HFFc6 (cell line): ENCODE measurements at regions not wholly inside any gene's neighbourhood (a gene's known extent, or its start where the extent isn't known, plus 50 kb on each side); places are given as distances from the start of the nearest gene placed in this dataset.

Experiments used
- DNase-seq: peaks from one replicate; pipeline ENCODE4 v3.0.0-alpha.2; 2018
- H3K27ac Mint-ChIP-seq: 2 replicates; pipeline ENCODE4 v1.8.0; 2020; ENCODE audit warnings: mild to moderate bottlenecking, mixed read lengths
- H3K27me3 Mint-ChIP-seq: 2 replicates; pipeline ENCODE4 v1.8.0; 2021; ENCODE audit warnings: mild to moderate bottlenecking, moderate library complexity, mixed read lengths; ENCODE audit not compliant: insufficient read depth
- H3K36me3 Mint-ChIP-seq: 2 replicates; pipeline ENCODE4 v1.8.0; 2021; ENCODE audit warnings: low read depth, mixed read lengths
- H3K4me1 Mint-ChIP-seq: 2 replicates; pipeline ENCODE4 v1.8.0; 2020; ENCODE audit warnings: low read depth, mixed read lengths
- H3K4me3 Mint-ChIP-seq: 2 replicates; pipeline ENCODE4 v1.8.0; 2020; ENCODE audit warnings: mild to moderate bottlenecking, moderate library complexity, mixed read lengths
- H3K9me3 Mint-ChIP-seq: 2 replicates; pipeline ENCODE4 v1.8.0; 2020; ENCODE audit warnings: mild to moderate bottlenecking, mixed read lengths
- CTCF ChIP-seq: fragments of 200-600 bp; sonication (generic); IDR thresholded peaks from 2 replicates; pipeline ENCODE4 v1.5.0; 2021; ENCODE audit warnings: antibody characterized with exemption, mild to moderate bottlenecking

DNA sequence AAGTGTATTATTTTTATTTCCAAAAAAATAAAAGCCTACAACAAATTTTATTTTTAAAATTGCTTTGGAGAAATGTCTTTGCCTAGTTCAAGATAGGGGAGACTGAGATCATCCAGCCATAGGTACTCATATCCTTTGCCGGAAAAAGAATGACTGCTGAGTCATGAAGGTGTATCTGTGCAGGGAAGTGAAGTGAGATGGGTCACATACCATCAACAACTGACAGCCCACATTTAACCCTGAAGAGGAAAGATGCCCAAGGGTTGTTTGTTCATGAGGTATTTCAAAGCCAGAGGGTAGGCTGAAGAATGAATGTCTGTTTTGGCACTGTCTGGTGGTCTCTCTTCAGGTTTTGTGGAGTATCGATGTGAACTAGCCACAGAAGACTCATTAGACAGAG lies 106.7 kb upstream of the TTC29 start:
- Mint-ChIP-seq H3K27ac (no peak overlapping the region), H3K9me3 (no peaks in the 10 kb centered on the region; the same call in 1 of the 2 replicates), H3K4me1 (peaks cover 13% of the 10 kb centered on the region), H3K4me3 (no peak overlapping the region), H3K27me3 (no peaks in the 10 kb centered on the region; the same call in 1 of the 2 replicates), H3K36me3 (no peaks in the 10 kb centered on the region)
- DNase-seq, result no peak
- no peak for TF ChIP-seq CTCF

DNA sequence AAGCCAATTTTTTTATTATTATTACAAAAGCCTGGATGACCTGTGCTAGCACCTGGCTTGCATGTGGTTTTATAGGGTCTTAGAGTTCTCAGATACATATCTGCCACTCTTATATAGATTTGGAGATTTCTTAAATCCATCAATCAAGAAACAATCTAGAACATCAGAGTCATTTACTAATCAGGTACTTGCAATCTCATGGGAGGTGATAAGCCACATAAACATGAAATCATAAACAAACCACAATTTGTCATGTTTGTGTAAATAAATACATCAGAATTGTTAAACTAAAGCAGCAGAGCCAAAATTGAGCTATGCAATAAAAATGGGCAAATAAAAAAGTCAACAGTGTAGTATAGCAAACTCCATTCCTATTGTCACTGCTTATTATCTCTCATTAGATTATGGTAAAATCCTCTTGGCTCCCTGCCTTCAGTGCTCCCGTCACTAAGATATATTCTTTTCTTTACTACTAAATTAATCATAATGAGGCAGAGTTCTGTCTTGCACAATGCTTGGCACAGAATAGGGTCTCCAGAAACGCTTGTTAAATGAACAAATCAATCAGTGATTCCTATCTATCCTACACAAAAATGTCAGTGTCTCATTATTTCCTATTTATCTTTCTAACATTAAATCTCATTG lies 108.7 kb upstream of the TTC29 start:
- no peak for TF ChIP-seq CTCF
- Mint-ChIP-seq H3K4me1 (peaks cover 28% of the 10 kb centered on the region), H3K36me3 (no peaks in the 10 kb centered on the region), H3K27ac (no peak overlapping the region), H3K27me3 (no peaks in the 10 kb centered on the region; the same call in 1 of the 2 replicates), H3K4me3 (no peak overlapping the region), H3K9me3 (no peaks in the 10 kb centered on the region; the same call in 1 of the 2 replicates)
- DNase-seq, result no peak

DNA sequence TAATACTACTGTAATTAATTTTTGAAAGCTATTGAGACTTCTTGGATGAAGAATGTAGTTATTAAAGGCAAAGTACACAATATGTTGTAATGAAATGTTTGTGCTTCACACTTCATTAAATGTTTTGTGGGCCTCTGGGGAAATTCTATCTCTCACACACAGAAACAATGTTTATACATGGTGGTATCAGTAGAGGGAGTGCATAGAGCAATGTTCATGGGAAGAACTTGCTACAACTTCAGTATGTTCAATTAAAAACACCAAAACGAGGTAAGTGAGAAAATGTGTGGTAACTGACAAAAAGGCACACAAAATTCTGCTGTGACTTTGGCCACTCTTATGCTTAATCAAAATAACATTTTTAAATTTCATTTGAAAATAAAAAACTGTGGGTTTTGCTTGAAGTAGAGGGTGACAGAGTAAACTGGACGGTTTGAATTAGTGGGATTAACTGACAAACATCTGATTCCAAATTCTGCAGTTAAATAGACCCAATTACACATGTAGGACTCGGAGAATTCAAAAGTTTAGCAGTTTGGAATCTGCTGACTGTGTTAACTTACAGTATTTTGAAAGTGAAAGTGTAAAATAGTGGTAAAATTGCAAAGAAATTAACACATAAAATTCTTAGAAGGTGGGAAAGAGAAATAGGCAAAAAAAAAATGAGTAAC lies 111.4 kb upstream of the TTC29 start:
- H3K4me1 Mint-ChIP-seq, result peaks cover 47% of the 10 kb centered on the region
- no peaks in the 10 kb centered on the region for H3K9me3 Mint-ChIP-seq
- no peaks in the 10 kb centered on the region for H3K36me3 Mint-ChIP-seq
- peak; percentile 24 for DNase-seq
- H3K4me3 Mint-ChIP-seq, result peak overlapping the region; percentile 92
- peak; percentile 41; the same call in 1 of the 2 replicates for TF ChIP-seq CTCF
- no peaks in the 10 kb centered on the region; the same call in 1 of the 2 replicates for H3K27me3 Mint-ChIP-seq
- peak overlapping the region; percentile 86 for H3K27ac Mint-ChIP-seq

DNA sequence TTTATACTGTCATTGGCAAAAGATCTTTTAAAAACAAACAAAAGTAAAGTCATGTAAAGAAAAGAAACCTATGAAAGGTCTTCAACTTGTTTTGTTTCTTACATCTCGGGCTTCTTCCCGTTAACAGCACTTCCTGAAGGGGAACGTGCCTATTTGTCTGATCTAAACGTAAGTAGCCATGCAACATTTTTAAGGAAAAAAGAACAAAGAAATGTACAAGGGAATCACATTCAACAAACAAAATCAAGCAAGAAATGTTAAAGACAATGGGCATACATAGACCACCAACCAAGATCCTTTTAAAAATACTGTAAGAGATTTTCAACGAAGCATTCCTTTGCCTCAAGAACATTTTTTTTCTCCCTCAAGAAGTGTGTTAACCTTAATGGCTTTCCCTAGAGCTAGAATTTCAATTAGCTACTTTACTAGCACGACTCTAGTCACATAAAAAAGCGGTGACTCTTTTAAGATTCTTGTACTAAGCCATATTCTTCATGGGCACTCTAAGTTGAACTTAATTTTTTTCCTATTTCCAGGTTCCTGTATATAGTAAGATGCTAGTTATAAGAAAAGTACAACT lies 112.0 kb upstream of the TTC29 start:
- Mint-ChIP-seq H3K4me1 (peaks cover 47% of the 10 kb centered on the region), H3K9me3 (no peaks in the 10 kb centered on the region), H3K4me3 (peak overlapping the region; percentile 92), H3K27ac (peak overlapping the region; percentile 86), H3K27me3 (no peaks in the 10 kb centered on the region; the same call in 1 of the 2 replicates), H3K36me3 (no peaks in the 10 kb centered on the region)
- no peak for TF ChIP-seq CTCF
- no peak for DNase-seq

- Mint-ChIP-seq H3K27me3 (no peaks in the 10 kb centered on the region), H3K4me1 (peaks cover 47% of the 10 kb centered on the region), H3K4me3 (no peak overlapping the region), H3K9me3 (no peaks in the 10 kb centered on the region), H3K36me3 (no peaks in the 10 kb centered on the region), H3K27ac (peak overlapping the region; percentile 17; the same call in 1 of the 2 replicates)
- no peak for TF ChIP-seq CTCF
- DNase-seq, result no peak
Observed at GRCh38 chr4:147059064-147059731, 113.5 kb upstream of the TTC29 start.
